Activated CD8-positive, alpha-beta memory T cell treated with anti-CD3 and anti-CD28 coated beads, Interleukin-2, amount 50 U/mL, for 1 hour (primary cell): ENCODE measurements at regions not wholly inside any gene's neighbourhood (a gene's known extent, or its start where the extent isn't known, plus 50 kb on each side); places are given as distances from the start of the nearest gene placed in this dataset.

Source experiments
- DNase-seq: peaks from one replicate; pipeline ENCODE4 v3.0.0-alpha.2; 2020; ENCODE audit errors: extremely low read depth

GRCh38 chr5:96588539-96588938, 73.6 kb upstream of the CAST start:
- DNase-seq, result no peak

- no peak for DNase-seq
These were observed 71.4 kb upstream of the CAST start for GRCh38 chr5:96590796-96591195.

- no peak for DNase-seq
These were observed 66.7 kb upstream of the CAST start for GRCh38 chr5:96595300-96596090.

DNA sequence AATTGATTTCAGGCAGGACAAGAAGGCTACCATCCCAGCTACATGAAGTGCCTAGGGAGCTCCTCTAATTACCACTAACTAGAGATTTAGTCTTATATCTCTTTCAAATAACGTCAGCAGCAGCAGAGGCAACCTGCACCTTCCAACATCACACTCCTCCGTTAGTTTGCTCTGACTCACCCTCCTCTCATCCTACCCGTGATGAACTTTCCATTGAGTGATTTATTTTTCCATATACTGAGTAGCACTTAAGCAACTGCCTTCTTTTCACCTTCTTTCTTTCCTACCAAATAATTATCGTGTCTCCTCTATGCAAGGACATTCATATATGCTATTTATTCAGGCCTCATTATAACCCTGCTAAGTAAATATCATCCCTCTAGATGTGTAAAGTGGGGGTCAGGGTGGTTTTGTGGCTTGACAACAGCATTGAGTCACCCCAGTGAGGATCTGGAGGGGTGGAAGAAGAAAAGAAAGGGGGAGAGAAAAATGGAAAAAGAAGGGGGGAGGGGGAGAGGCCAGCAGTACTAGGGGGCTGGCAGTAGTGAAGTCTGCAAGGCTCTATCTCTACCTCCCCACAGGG, 64.6 kb upstream of the CAST start:
- DNase-seq, result no peak

DNA sequence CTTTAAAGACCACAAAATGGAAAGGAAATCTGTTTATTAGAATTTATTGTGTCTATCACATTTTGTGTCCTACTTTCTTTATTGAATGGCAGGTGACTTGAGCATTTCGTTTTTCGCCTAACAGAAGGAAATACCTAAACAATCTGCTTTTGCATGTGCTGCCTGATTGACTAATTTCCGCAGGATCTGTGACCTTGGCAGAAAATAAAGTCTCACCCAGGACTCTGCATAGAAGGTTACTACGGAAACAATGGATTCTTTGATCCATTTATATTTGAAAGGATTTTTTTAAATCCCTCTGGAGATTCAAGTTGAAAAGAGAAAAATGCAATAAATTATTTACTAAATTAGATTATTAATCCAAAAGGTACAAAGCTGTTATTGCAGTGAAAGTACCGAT, 61.0 kb upstream of the CAST start:
- DNase-seq, result no peak

- DNase-seq, result peak; percentile 17
These were observed 60.4 kb upstream of the CAST start for GRCh38 chr5:96601715-96602244.

GRCh38 chr5:96602776-96603175, 59.4 kb upstream of the CAST start:
- no peak for DNase-seq

GRCh38 chr5:96605144-96605837, 56.9 kb upstream of the CAST start:
- DNase-seq, result no peak

- DNase-seq, result no peak
These were observed 52.8 kb upstream of the CAST start for GRCh38 chr5:96609369-96609768.

GRCh38 chr5:96610747-96611146, 51.4 kb upstream of the CAST start:
- no peak for DNase-seq

- DNase-seq, result no peak
These were observed 50.2 kb upstream of the CAST start for GRCh38 chr5:96611946-96612345.
